ELF-1 (cell line): ENCODE measurements at regions not wholly inside any gene's neighbourhood (a gene's known extent, or its start where the extent isn't known, plus 50 kb on each side); places are given as distances from the start of the nearest gene placed in this dataset.

Experiments used
- DNase-seq: peaks from one replicate; pipeline ENCODE4 v3.0.0-alpha.2; 2016; ENCODE audit warnings: low read depth, low spot score

GRCh38 chr5:34504967-34505366, 151.2 kb upstream of the RAI14 start:
- no peak for DNase-seq

- DNase-seq: no peak
Observed at GRCh38 chr5:34505731-34506130, 150.4 kb upstream of the RAI14 start.

GRCh38 chr5:34507933-34508332, 148.2 kb upstream of the RAI14 start:
- no peak for DNase-seq

GRCh38 chr5:34509392-34509791, 146.7 kb upstream of the RAI14 start:
- DNase-seq: no peak

GRCh38 chr5:34510002-34510401, 146.1 kb upstream of the RAI14 start:
- no peak for DNase-seq

GRCh38 chr5:34511063-34511462, 145.1 kb upstream of the RAI14 start:
- no peak for DNase-seq

- no peak for DNase-seq
Observed at GRCh38 chr5:34511481-34511880, 144.6 kb upstream of the RAI14 start.

GRCh38 chr5:34511915-34512314, 144.2 kb upstream of the RAI14 start:
- DNase-seq: no peak

GRCh38 chr5:34516166-34516565, 140.0 kb upstream of the RAI14 start:
- DNase-seq: no peak

- DNase-seq: no peak
Observed at GRCh38 chr5:34516686-34517085, 139.4 kb upstream of the RAI14 start.

- DNase-seq: no peak
Observed at GRCh38 chr5:34517249-34517648, 138.9 kb upstream of the RAI14 start.

- DNase-seq: no peak
Observed at GRCh38 chr5:34519489-34520220, 136.5 kb upstream of the RAI14 start.

GRCh38 chr5:34521628-34522290, 134.4 kb upstream of the RAI14 start:
- peak; percentile 44 for DNase-seq

- DNase-seq: peak; percentile 81
Observed at GRCh38 chr5:34522599-34523386, 133.3 kb upstream of the RAI14 start.

GRCh38 chr5:34523387-34523726, 132.8 kb upstream of the RAI14 start:
- no peak for DNase-seq

- DNase-seq: no peak
Observed at GRCh38 chr5:34524123-34524522, 132.0 kb upstream of the RAI14 start.

GRCh38 chr5:34525761-34526160, 130.4 kb upstream of the RAI14 start:
- DNase-seq: no peak

GRCh38 chr5:34526682-34527305, 129.3 kb upstream of the RAI14 start:
- no peak for DNase-seq

GRCh38 chr5:34529581-34530331, 126.4 kb upstream of the RAI14 start:
- DNase-seq: no peak

GRCh38 chr5:34530637-34531036, 125.5 kb upstream of the RAI14 start:
- DNase-seq: no peak

- DNase-seq: no peak
Observed at GRCh38 chr5:34531751-34532360, 124.3 kb upstream of the RAI14 start.
